Uterus (tissue), 2 donors: ENCODE measurements at regions not wholly inside any gene's neighbourhood (a gene's known extent, or its start where the extent isn't known, plus 50 kb on each side); places are given as distances from the start of the nearest gene placed in this dataset.

ENCODE experiments used
- POLR2A ChIP-seq, 2 donors: fragments of 450-650 bp; IDR thresholded peaks; one replicate each; pipeline ENCODE4 v1.6.1; 2016; ENCODE audit warnings: antibody characterized with exemption in 2 of 2, mild to moderate bottlenecking in 1 of 2, moderate library complexity in 1 of 2
- TF ChIP-seq, protein P1 (sequence below), 4 experiments: fragments of 200-600 bp in 2 of 4; fragments of 450-650 bp in 2 of 4; sonication (generic) in 2 of 4; IDR thresholded peaks; one replicate each; pipeline ENCODE4 v1.5.1; 2016 to 2019; ENCODE audit warnings: antibody characterized with exemption in 4 of 4, mild to moderate bottlenecking in 2 of 4, moderate library complexity in 1 of 4

- TF ChIP-seq, protein P1, sequence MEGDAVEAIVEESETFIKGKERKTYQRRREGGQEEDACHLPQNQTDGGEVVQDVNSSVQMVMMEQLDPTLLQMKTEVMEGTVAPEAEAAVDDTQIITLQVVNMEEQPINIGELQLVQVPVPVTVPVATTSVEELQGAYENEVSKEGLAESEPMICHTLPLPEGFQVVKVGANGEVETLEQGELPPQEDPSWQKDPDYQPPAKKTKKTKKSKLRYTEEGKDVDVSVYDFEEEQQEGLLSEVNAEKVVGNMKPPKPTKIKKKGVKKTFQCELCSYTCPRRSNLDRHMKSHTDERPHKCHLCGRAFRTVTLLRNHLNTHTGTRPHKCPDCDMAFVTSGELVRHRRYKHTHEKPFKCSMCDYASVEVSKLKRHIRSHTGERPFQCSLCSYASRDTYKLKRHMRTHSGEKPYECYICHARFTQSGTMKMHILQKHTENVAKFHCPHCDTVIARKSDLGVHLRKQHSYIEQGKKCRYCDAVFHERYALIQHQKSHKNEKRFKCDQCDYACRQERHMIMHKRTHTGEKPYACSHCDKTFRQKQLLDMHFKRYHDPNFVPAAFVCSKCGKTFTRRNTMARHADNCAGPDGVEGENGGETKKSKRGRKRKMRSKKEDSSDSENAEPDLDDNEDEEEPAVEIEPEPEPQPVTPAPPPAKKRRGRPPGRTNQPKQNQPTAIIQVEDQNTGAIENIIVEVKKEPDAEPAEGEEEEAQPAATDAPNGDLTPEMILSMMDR (IDR thresholded peaks at IDR 0.05) = no peak
- TF ChIP-seq POLR2A (IDR thresholded peaks at IDR 0.05) = no peak
These were observed 1516.2 kb upstream of the PCDH10 start for GRCh38 chr4:131632877-131633276.
